ENCODE measurements at regions not wholly inside any gene's neighbourhood (a gene's known extent, or its start where the extent isn't known, plus 50 kb on each side); places are given as distances from the start of the nearest gene placed in this dataset.

DNA sequence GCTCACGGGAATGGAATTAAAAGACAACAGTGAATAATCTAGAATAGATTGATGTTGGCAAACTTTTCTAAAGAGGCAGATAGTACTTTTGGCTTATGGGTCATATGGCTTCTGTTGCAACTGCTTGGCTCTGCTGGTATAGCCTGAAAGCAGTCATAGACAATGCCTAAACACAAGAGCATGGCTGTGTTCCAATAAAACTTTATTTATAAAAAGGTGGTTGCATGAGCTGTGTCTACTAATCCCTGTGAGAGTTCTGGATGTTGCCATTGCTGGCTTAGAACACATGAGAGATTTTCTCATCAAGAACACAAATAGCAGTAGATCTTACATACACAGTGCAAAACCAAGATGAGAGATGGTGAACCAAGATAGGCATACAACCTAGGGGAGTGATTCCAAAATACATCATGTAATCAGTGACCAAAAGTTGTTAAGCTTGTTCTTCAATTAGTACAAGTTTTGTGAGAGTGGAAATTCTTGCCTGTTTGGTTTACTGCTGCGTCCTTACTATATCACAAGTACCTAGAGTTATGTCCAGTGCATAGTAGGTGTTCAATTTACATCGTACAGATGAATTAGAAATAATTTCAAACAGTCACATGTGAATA, 380.0 kb downstream of the METTL4 start:
- TF ChIP-seq, protein P1, sequence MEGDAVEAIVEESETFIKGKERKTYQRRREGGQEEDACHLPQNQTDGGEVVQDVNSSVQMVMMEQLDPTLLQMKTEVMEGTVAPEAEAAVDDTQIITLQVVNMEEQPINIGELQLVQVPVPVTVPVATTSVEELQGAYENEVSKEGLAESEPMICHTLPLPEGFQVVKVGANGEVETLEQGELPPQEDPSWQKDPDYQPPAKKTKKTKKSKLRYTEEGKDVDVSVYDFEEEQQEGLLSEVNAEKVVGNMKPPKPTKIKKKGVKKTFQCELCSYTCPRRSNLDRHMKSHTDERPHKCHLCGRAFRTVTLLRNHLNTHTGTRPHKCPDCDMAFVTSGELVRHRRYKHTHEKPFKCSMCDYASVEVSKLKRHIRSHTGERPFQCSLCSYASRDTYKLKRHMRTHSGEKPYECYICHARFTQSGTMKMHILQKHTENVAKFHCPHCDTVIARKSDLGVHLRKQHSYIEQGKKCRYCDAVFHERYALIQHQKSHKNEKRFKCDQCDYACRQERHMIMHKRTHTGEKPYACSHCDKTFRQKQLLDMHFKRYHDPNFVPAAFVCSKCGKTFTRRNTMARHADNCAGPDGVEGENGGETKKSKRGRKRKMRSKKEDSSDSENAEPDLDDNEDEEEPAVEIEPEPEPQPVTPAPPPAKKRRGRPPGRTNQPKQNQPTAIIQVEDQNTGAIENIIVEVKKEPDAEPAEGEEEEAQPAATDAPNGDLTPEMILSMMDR (IDR thresholded peaks at IDR 0.05) = no peak
- TF ChIP-seq POLR2AphosphoS5 (IDR thresholded peaks at IDR 0.05) (no peak), POLR2A (IDR thresholded peaks at IDR 0.05) (no peak), EP300 (IDR thresholded peaks at IDR 0.05) (no peak)

All from sigmoid colon (tissue), 4 donors.